ENCODE measurements at regions not wholly inside any gene's neighbourhood (a gene's known extent, or its start where the extent isn't known, plus 50 kb on each side); places are given as distances from the start of the nearest gene placed in this dataset.
"Not testable (repeated sequence)": the region's sequence is repeated elsewhere in the genome, so short reads cannot be mapped to it uniquely, and the experiment has no call there.

DNA sequence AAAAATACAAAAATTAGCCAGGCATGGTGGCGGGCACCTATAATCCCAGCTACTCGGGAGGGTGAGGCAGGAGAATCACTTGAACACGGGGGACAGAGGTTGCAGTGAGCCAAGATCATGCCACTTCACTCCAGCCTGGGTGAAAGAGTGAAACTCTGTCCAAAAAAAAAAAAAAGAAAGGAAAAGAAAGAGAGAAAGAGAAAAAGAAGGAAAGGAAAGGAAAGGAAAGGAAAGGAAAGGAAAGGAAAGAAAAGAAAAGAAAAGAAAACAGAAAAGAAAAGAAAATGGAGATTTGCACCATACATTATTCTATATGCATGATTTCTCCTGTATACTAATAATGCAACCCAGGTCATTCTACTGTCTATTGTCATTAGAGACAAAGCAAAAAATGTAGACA, 421.5 kb downstream of the PCDH19 start:
- DNase-seq (ENCODE audit: insufficient read length, low spot score, missing footprints); H3K4me1 ChIP-seq (ENCODE audit: insufficient read depth, low read length); H3K79me2 ChIP-seq (ENCODE audit: insufficient read depth, low read length); H2AFZ ChIP-seq (ENCODE audit: low read length); H3K27ac ChIP-seq (ENCODE audit: low read depth, low read length); H3K4me3 ChIP-seq (ENCODE audit: insufficient read depth, low read length); H3K27me3 ChIP-seq (ENCODE audit: insufficient read depth, low read length); H3K9me3 ChIP-seq (ENCODE audit: low read depth, low read length); H4K20me1 ChIP-seq (ENCODE audit: insufficient read depth, low read length); H3K4me2 ChIP-seq (ENCODE audit: insufficient read depth, low read length); H3K36me3 ChIP-seq (ENCODE audit: insufficient read depth, low read length): not testable (repeated sequence)

DNA sequence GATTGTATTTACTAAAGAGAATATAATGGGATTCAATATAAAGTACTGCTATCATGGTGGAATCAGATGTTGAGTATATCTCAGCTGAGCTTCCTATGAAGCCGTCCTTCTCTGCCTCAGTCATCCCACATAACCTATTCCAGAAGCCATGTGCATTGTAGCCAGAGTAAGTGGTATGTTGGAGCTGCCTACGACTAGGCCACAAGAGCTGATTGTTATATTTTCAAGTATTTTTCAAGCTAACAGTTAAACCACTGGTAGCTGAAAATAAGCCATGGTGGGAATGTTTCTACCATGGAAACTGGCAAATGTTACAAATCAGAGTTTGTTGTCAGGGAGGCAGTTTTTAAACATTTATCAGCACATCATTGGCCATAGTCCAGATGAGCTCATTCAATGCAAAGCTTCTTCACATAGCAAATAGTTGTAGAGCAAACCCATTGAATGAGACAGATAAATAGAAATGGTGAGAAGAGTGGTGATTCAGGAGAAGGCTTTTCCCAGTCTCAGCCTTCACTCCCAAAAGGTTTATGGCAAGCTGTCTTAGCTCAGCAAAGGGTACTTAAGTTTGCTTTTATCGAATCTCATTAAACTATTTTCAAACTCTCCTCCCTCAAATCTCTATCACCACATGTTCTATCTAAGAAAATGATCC, 436.4 kb downstream of the PCDH19 start:
- H3K27me3 ChIP-seq (ENCODE audit: insufficient read depth, low read length) = no peaks in the 10 kb centered on the region
- H3K27ac ChIP-seq (ENCODE audit: low read depth, low read length) = no peak overlapping the region
- no peak overlapping the region for H3K4me2 ChIP-seq (ENCODE audit: insufficient read depth, low read length)
- TF ChIP-seq, protein P1, sequence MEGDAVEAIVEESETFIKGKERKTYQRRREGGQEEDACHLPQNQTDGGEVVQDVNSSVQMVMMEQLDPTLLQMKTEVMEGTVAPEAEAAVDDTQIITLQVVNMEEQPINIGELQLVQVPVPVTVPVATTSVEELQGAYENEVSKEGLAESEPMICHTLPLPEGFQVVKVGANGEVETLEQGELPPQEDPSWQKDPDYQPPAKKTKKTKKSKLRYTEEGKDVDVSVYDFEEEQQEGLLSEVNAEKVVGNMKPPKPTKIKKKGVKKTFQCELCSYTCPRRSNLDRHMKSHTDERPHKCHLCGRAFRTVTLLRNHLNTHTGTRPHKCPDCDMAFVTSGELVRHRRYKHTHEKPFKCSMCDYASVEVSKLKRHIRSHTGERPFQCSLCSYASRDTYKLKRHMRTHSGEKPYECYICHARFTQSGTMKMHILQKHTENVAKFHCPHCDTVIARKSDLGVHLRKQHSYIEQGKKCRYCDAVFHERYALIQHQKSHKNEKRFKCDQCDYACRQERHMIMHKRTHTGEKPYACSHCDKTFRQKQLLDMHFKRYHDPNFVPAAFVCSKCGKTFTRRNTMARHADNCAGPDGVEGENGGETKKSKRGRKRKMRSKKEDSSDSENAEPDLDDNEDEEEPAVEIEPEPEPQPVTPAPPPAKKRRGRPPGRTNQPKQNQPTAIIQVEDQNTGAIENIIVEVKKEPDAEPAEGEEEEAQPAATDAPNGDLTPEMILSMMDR (IDR thresholded peaks at IDR 0.05; ENCODE audit: extremely low read depth, low read depth, low read length) = no peak
- H3K36me3 ChIP-seq (ENCODE audit: insufficient read depth, low read length) = no peaks in the 10 kb centered on the region
- no peaks in the 10 kb centered on the region for H3K9me3 ChIP-seq (ENCODE audit: low read depth, low read length)
- H4K20me1 ChIP-seq (ENCODE audit: insufficient read depth, low read length) = no peaks in the 10 kb centered on the region
- no peak for DNase-seq (ENCODE audit: insufficient read length, low spot score, missing footprints)
- H3K79me2 ChIP-seq (ENCODE audit: insufficient read depth, low read length) = no peaks in the 10 kb centered on the region
- no peak overlapping the region for H3K4me3 ChIP-seq (ENCODE audit: insufficient read depth, low read length)
- no peak overlapping the region for H2AFZ ChIP-seq (ENCODE audit: low read length)
- no peaks in the 10 kb centered on the region for H3K4me1 ChIP-seq (ENCODE audit: insufficient read depth, low read length)

DNA sequence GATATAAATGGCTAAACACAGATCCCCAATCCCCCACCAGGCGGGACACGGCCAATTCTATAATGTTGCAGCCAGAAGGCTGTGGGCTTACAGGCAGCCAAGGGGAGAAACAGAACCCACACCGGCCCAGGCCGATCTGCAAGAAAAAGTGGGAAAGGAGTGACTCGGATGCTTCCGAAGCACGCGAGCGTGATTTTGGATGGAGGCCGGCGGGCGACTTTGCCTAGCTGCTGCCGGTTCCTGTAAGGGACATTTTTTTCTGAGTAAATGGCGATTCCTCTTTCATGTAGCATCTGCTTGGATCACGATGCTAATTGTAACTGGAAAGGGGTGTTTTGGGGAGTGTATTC, 470.2 kb downstream of the PCDH19 start:
- Histone ChIP-seq H3K27me3 (ENCODE audit: insufficient read depth, low read length) (no peaks in the 10 kb centered on the region), H2AFZ (ENCODE audit: low read length) (no peak overlapping the region), H3K9me3 (ENCODE audit: low read depth, low read length) (no peaks in the 10 kb centered on the region), H3K4me3 (ENCODE audit: insufficient read depth, low read length) (no peak overlapping the region), H3K4me2 (ENCODE audit: insufficient read depth, low read length) (no peak overlapping the region), H3K36me3 (ENCODE audit: insufficient read depth, low read length) (no peaks in the 10 kb centered on the region), H4K20me1 (ENCODE audit: insufficient read depth, low read length) (no peaks in the 10 kb centered on the region), H3K27ac (ENCODE audit: low read depth, low read length) (no peak overlapping the region), H3K79me2 (ENCODE audit: insufficient read depth, low read length) (no peaks in the 10 kb centered on the region), H3K4me1 (ENCODE audit: insufficient read depth, low read length) (no peaks in the 10 kb centered on the region)
- DNase-seq (ENCODE audit: insufficient read length, low spot score, missing footprints) = no peak
- TF ChIP-seq, protein P1 (IDR thresholded peaks at IDR 0.05; ENCODE audit: extremely low read depth, low read depth, low read length) = no peak

DNA sequence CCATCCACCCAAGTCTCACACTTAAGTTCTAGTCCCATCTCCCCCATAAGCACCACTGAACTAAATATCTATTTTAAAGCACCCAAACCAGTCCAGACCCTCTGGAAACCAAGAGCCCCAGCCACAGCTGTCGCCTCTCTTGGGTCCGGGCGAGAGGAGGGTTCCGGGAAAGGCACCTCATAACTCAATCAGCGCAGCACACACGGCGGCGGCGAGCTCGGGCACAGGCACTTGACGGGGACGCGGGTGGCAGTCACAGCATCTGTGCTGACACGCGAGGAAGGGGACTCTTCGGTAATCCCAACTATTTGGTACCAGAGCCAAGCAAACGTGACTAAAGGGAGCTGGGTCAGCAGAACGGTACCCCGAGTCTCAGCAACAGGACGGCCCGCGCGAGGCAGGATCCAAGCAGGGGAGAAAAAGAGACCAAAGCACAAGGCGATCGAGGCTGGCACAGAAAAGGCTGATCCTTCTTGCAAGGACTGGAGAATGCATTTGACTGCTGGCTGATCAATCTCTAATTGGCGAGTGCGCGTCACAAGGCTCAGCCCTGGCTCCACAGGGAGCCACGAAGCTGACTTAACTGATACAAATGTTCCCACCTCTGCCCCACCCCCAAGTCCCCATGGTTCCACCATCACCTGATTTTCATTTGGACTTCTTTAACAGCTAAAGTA, 470.7 kb downstream of the PCDH19 start:
- not testable (repeated sequence) for H3K4me3 ChIP-seq (ENCODE audit: insufficient read depth, low read length); H3K27ac ChIP-seq (ENCODE audit: low read depth, low read length); H3K27me3 ChIP-seq (ENCODE audit: insufficient read depth, low read length); H3K9me3 ChIP-seq (ENCODE audit: low read depth, low read length); H3K36me3 ChIP-seq (ENCODE audit: insufficient read depth, low read length); H4K20me1 ChIP-seq (ENCODE audit: insufficient read depth, low read length); H2AFZ ChIP-seq (ENCODE audit: low read length); H3K79me2 ChIP-seq (ENCODE audit: insufficient read depth, low read length); DNase-seq (ENCODE audit: insufficient read length, low spot score, missing footprints); H3K4me2 ChIP-seq (ENCODE audit: insufficient read depth, low read length); H3K4me1 ChIP-seq (ENCODE audit: insufficient read depth, low read length)

DNA sequence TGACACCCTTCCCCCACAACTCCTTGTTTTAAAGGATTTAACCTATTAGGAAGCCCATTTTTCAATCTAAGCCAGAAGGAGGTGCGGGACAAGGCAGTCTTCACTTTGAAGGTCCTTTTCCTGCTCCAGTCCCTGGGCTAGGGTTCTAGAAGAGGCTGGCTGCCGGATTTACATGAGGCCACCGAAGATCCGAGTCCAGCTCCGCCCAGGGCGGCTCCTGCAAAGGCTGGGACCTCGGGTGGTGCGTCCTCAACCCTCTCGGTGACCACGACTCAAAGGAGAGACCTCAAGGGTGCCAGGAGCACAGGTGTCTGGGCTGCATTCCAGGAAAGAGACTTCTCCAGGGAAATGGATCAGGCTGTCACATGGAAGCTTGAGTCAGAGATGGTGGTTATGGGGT, 471.6 kb downstream of the PCDH19 start:
- TF ChIP-seq, protein P1 (IDR thresholded peaks at IDR 0.05; ENCODE audit: extremely low read depth, low read depth, low read length) = no peak
- Histone ChIP-seq H3K27me3 (ENCODE audit: insufficient read depth, low read length) (no peaks in the 10 kb centered on the region), H4K20me1 (ENCODE audit: insufficient read depth, low read length) (no peaks in the 10 kb centered on the region), H3K4me3 (ENCODE audit: insufficient read depth, low read length) (no peak overlapping the region), H3K4me2 (ENCODE audit: insufficient read depth, low read length) (no peak overlapping the region), H3K79me2 (ENCODE audit: insufficient read depth, low read length) (no peaks in the 10 kb centered on the region), H2AFZ (ENCODE audit: low read length) (no peak overlapping the region), H3K36me3 (ENCODE audit: insufficient read depth, low read length) (no peaks in the 10 kb centered on the region), H3K9me3 (ENCODE audit: low read depth, low read length) (no peaks in the 10 kb centered on the region), H3K4me1 (ENCODE audit: insufficient read depth, low read length) (no peaks in the 10 kb centered on the region), H3K27ac (ENCODE audit: low read depth, low read length) (no peak overlapping the region)
- DNase-seq (ENCODE audit: insufficient read length, low spot score, missing footprints) = no peak

Measured in osteoblast (primary cell).